IMR-90 (cell line): ENCODE measurements at regions not wholly inside any gene's neighbourhood (a gene's known extent, or its start where the extent isn't known, plus 50 kb on each side); places are given as distances from the start of the nearest gene placed in this dataset.

Experiments used
- ATAC-seq: fragments of 200-7000 bp; cut with Tn5 transposase; 2 replicates; pipeline ENCODE4 v1.9.1; 2020; ENCODE audit warnings: low read depth, mild to moderate bottlenecking, moderate library complexity
- BruUV-seq: library from RNA; stranded (reverse); fragments of 400-500 nt; replicated peaks from 2 replicates; lab custom pipeline; 2021; lab: Mats Ljungman, UMichigan
- CTCF ChIA-PET: fragments of 300-600 bp; formaldehyde crosslinking; extraction: SDS; loops from one replicate; lab custom pipeline; 2021; ENCODE audit warnings: antibody characterized with exemption; lab: Yijun Ruan, JAX
- POLR2A ChIA-PET: fragments of 300-600 bp; sonication (Branson Sonifier 250); formaldehyde crosslinking; loops from one replicate; lab custom pipeline; 2022; ENCODE audit warnings: antibody characterized with exemption; ENCODE audit not compliant: unreplicated experiment; lab: Charles Lee
- DNase-seq: peaks from one replicate; pipeline ENCODE4 v3.0.0; 2013
- H2AFZ ChIP-seq: replicated peaks from 2 replicates; pipeline ENCODE3; 2013; ENCODE audit warnings: low read length, mild to moderate bottlenecking; ENCODE audit not compliant: poor library complexity
- H2AK5ac ChIP-seq: 2 replicates; pipeline ENCODE4 v1.6.1; 2013; ENCODE audit warnings: low read depth, low read length, inconsistent platforms
- H2AK9ac ChIP-seq: replicated peaks from 2 replicates; pipeline ENCODE3; 2013; ENCODE audit warnings: mild to moderate bottlenecking, low read depth, low read length, moderate library complexity; ENCODE audit not compliant: poor library complexity
- H2BK120ac ChIP-seq: 2 replicates; pipeline ENCODE4 v1.6.1; 2013; ENCODE audit warnings: low read depth, low read length, inconsistent platforms
- H2BK15ac ChIP-seq: 3 replicates; pipeline ENCODE4 v1.6.1; 2013; ENCODE audit warnings: low read depth, low read length, inconsistent platforms
- H2BK20ac ChIP-seq: 2 replicates; pipeline ENCODE4 v1.6.1; 2013; ENCODE audit warnings: low read depth, mild to moderate bottlenecking, inconsistent platforms, low read length, moderate library complexity
- H2BK5ac ChIP-seq: 2 replicates; pipeline ENCODE4 v1.6.1; 2013; ENCODE audit warnings: mild to moderate bottlenecking, low read depth, low read length, inconsistent platforms; ENCODE audit not compliant: poor library complexity, severe bottlenecking
- H3K14ac ChIP-seq: replicated peaks from 2 replicates; pipeline ENCODE4 v1.6.1; 2013; ENCODE audit warnings: low read depth, low read length, inconsistent platforms
- H3K18ac ChIP-seq: 2 replicates; pipeline ENCODE4 v1.6.1; 2013; ENCODE audit warnings: low read depth, low read length, control low read depth
- H3K23ac ChIP-seq: 2 replicates; pipeline ENCODE4 v1.6.1; 2013; ENCODE audit warnings: low read depth, low read length, inconsistent platforms
- H3K27ac ChIP-seq: 2 replicates; pipeline ENCODE4 v1.5.1; 2013; ENCODE audit warnings: mild to moderate bottlenecking, control low read depth, low read length; ENCODE audit not compliant: insufficient read depth
- H3K27me3 ChIP-seq: 2 replicates; pipeline ENCODE4 v1.6.1; 2013; ENCODE audit warnings: low read length; ENCODE audit not compliant: control insufficient read depth, insufficient read depth
- H3K36me3 ChIP-seq: 2 replicates; pipeline ENCODE4 v1.6.1; 2013; ENCODE audit warnings: low read length, mixed read lengths; ENCODE audit not compliant: control insufficient read depth, insufficient read depth
- H3K4ac ChIP-seq: 2 replicates; pipeline ENCODE4 v1.6.1; 2013; ENCODE audit warnings: low read depth, low read length, inconsistent platforms
- H3K4me1 ChIP-seq: 2 replicates; pipeline ENCODE4 v1.6.1; 2013; ENCODE audit warnings: low read length, mixed read lengths; ENCODE audit not compliant: control insufficient read depth, insufficient read depth
- H3K4me2 ChIP-seq: 2 replicates; pipeline ENCODE4 v1.6.1; 2013; ENCODE audit warnings: low read depth, mild to moderate bottlenecking, control low read depth, low read length, moderate library complexity
- H3K4me3 ChIP-seq: 2 replicates; pipeline ENCODE4 v1.5.1; 2013; ENCODE audit warnings: low read depth, mild to moderate bottlenecking, control low read depth, low read length, moderate library complexity; ENCODE audit not compliant: insufficient read depth
- H3K56ac ChIP-seq: 2 replicates; pipeline ENCODE4 v1.6.1; 2013; ENCODE audit warnings: low read length, inconsistent platforms; ENCODE audit not compliant: insufficient read depth; ENCODE audit errors: extremely low read depth
- H3K79me1 ChIP-seq, 2 experiments: 2 replicates each; pipeline ENCODE4 v1.6.1; 2013; ENCODE audit warnings: low read length in 2 of 2, inconsistent platforms in 1 of 2, low read depth in 1 of 2
- H3K9ac ChIP-seq: 2 replicates; pipeline ENCODE4 v1.6.1; 2013; ENCODE audit warnings: low read depth, low read length, control low read depth
- H3K9me1 ChIP-seq: 2 replicates; pipeline ENCODE4 v1.6.1; 2013; ENCODE audit warnings: low read length, inconsistent platforms; ENCODE audit not compliant: insufficient read depth
- H3K9me3 ChIP-seq: 2 replicates; pipeline ENCODE4 v1.6.1; 2013; ENCODE audit warnings: low read length; ENCODE audit not compliant: control insufficient read depth, insufficient read depth
- H4K20me1 ChIP-seq: 2 replicates; pipeline ENCODE4 v1.6.1; 2013; ENCODE audit warnings: low read length, inconsistent platforms; ENCODE audit not compliant: insufficient read depth
- H4K5ac ChIP-seq: 2 replicates; pipeline ENCODE4 v1.6.1; 2013; ENCODE audit warnings: mild to moderate bottlenecking, low read depth, low read length, control low read depth
- H4K8ac ChIP-seq, 2 experiments: 2 replicates each; pipeline ENCODE4 v1.6.1; 2013; ENCODE audit warnings: low read depth in 2 of 2, low read length in 2 of 2, control low read depth in 1 of 2, inconsistent platforms in 1 of 2
- H4K91ac ChIP-seq: 2 replicates; pipeline ENCODE4 v1.6.1; 2013; ENCODE audit warnings: low read depth, low read length, inconsistent platforms; ENCODE audit not compliant: insufficient read depth
- BHLHE40 ChIP-seq: fragments of 150-350 bp; IDR thresholded peaks from 2 replicates; pipeline ENCODE4 v1.6.1; 2016; ENCODE audit warnings: mild to moderate bottlenecking, low read depth, low read length
- CEBPB ChIP-seq: IDR thresholded peaks from 2 replicates; pipeline ENCODE4 v1.6.1; 2012; ENCODE audit warnings: low read depth, low read length, improper control_type of control experiment
- CHD1 ChIP-seq: IDR thresholded peaks from 2 replicates; pipeline ENCODE4 v1.6.1; 2012; ENCODE audit warnings: low read depth, low read length, improper control_type of control experiment
- CTCF ChIP-seq: conservative IDR thresholded peaks from 2 replicates; pipeline ENCODE4 v1.5.1; 2012; ENCODE audit warnings: mild to moderate bottlenecking, low read depth, low read length, improper control_type of control experiment
- ELK1 ChIP-seq: fragments of 150-350 bp; IDR thresholded peaks from 2 replicates; pipeline ENCODE4 v1.6.1; 2016; ENCODE audit warnings: low read depth, mild to moderate bottlenecking, low read length, moderate library complexity, borderline replicate concordance
- FOS ChIP-seq: fragments of 150-350 bp; IDR thresholded peaks from 2 replicates; pipeline ENCODE4 v1.6.1; 2016; ENCODE audit warnings: low read depth, low read length
- MAFK ChIP-seq: IDR thresholded peaks from 2 replicates; pipeline ENCODE4 v1.6.1; 2012; ENCODE audit warnings: low read depth, low read length, improper control_type of control experiment
- MAZ ChIP-seq: IDR thresholded peaks from 2 replicates; pipeline ENCODE4 v1.6.1; 2012; ENCODE audit warnings: low read depth, mild to moderate bottlenecking, low read length, improper control_type of control experiment, moderate library complexity, borderline replicate concordance
- MXI1 ChIP-seq: IDR thresholded peaks from 2 replicates; pipeline ENCODE4 v1.6.1; 2012; ENCODE audit warnings: low read depth, mild to moderate bottlenecking, low read length, moderate library complexity, borderline replicate concordance
- NFE2L2 ChIP-seq: fragments of 150-350 bp; IDR thresholded peaks from 2 replicates; pipeline ENCODE4 v1.6.1; 2016; ENCODE audit warnings: low read depth, mild to moderate bottlenecking, low read length
- POLR2A ChIP-seq: IDR thresholded peaks from 2 replicates; pipeline ENCODE4 v1.6.1; 2012; ENCODE audit warnings: mild to moderate bottlenecking, low read depth, low read length
- RAD21 ChIP-seq: IDR thresholded peaks from 2 replicates; pipeline ENCODE4 v1.6.1; 2012; ENCODE audit warnings: low read length, improper control_type of control experiment
- RCOR1 ChIP-seq: IDR thresholded peaks from 2 replicates; pipeline ENCODE4 v1.6.1; 2012; ENCODE audit warnings: mild to moderate bottlenecking, low read length, improper control_type of control experiment; ENCODE audit not compliant: insufficient replicate concordance
- RFX5 ChIP-seq: IDR thresholded peaks from 2 replicates; pipeline ENCODE4 v1.8.0; 2012; ENCODE audit warnings: low read depth, mild to moderate bottlenecking, low read length, moderate library complexity
- SMC3 ChIP-seq: fragments of 150-350 bp; IDR thresholded peaks from 2 replicates; pipeline ENCODE4 v1.6.1; 2016; ENCODE audit warnings: low read depth, mild to moderate bottlenecking, antibody characterized with exemption, low read length, moderate library complexity
- USF2 ChIP-seq: fragments of 150-350 bp; IDR thresholded peaks from 2 replicates; pipeline ENCODE4 v1.6.1; 2017; ENCODE audit warnings: mild to moderate bottlenecking, antibody characterized with exemption, low read length, low read depth
- WGBS, 2 experiments: methylation state at CpG; one replicate each; pipeline versions ENCODE4 v1.1.5 to v1.1.7; 2013; ENCODE audit warnings: missing lambda C conversion rate in 2 of 2; ENCODE audit not compliant: insufficient read length in 1 of 2; ENCODE audit errors: extremely low coverage in 2 of 2; 5-methylcytosine and 5-hydroxymethylcytosine counted together
- dilution Hi-C: fragments of 300-500 bp; cut with HindIII; formaldehyde crosslinking; loops from one replicate; pipeline ENCODE4 v1.14.3; 2018; ENCODE audit warnings: low sequenced_read_pairs; ENCODE audit not compliant: unreplicated experiment
- in situ Hi-C: fragments of 300-500 bp; cut with MboI; formaldehyde crosslinking; loops from 3 replicates; pipeline ENCODE4 v1.14.3; 2019; ENCODE audit warnings: low sequenced_read_pairs, inconsistent platforms, mixed read lengths
- intact Hi-C: fragments of 100-400 bp; cut with micrococcal nuclease; formaldehyde crosslinking; loops from 2 replicates; pipeline ENCODE4 v1.10.0; 2022

DNA sequence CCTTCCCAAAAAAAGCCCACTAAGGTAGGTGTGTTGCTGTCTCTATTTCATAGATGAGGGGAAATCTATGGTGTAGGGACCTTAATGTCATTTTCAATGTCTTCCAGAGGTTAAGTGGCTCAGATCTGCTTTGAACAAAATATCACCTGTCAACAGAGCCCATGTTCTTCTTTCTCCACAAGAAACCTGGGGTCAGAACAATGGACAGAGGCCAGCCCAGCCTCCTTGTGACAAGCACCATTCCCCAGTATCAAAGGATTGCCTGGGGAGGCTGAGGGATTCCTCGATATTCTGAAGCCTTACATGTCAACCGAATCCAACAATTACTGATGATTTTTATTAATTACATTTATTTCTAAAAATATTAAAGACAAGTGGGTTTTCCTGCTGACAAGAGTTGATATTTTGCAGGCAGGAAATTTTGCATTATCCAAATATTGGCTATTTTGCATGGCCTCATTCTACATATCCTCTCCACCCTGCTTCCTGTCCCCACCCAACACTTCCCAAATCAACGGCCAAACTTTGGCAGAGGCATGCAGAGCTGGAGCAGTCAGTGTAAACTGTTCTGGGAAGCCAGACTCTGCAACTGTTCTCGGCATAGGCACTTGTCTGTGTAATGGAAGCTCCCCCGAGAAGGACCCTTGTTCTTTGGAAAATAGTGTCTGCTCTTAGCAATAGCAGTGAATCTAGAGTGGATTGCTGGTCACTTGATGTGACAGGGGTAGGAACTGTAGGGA is 281.5 kb downstream of the HS3ST3A1 start:
- POLR2A ChIA-PET: no interaction called here
- dilution Hi-C loops: no loop called here
- no peak overlapping the region for H4K91ac ChIP-seq

More for the DNA sequence above, 281.5 kb downstream of the HS3ST3A1 start:
- Histone ChIP-seq H4K5ac (no peak overlapping the region), H3K56ac (no peak overlapping the region), H2BK120ac (no peak overlapping the region), H3K9me1 (no peaks in the 10 kb centered on the region), H3K79me1 (no peaks in the 10 kb centered on the region), H3K36me3 (no peaks in the 10 kb centered on the region), H3K9ac (no peak overlapping the region), H4K8ac (no peak overlapping the region), H3K4me2 (no peak overlapping the region), H3K4me1 (no peaks in the 10 kb centered on the region), H3K4ac (no peak overlapping the region), H4K20me1 (no peaks in the 10 kb centered on the region), H3K4me3 (no peak overlapping the region), H2AK5ac (no peak overlapping the region), H2BK15ac (no peak overlapping the region), H3K27me3 (no peaks in the 10 kb centered on the region), H2AFZ (no peak overlapping the region), H2BK20ac (no peak overlapping the region), H2AK9ac (no peak overlapping the region), H3K9me3 (no peaks in the 10 kb centered on the region), H3K27ac (no peak overlapping the region), H2BK5ac (no peak overlapping the region), H3K14ac (no peak overlapping the region), H3K18ac (no peak overlapping the region), H3K23ac (no peak overlapping the region)
- CTCF ChIA-PET: no interaction called here
- intact Hi-C loops (no loop called here), in situ Hi-C loops (no loop called here)
- no TSS peak for BruUV-seq
- WGBS, 2 experiments: 38% methylated on average over 2 of the region's 5 CpGs; no CpG with 5 or more reads in 1 of the 2 experiments
- ATAC-seq (no peak), DNase-seq (no peak)
- TF ChIP-seq MAZ (no peak), FOS (no peak), SMC3 (no peak), MAFK (no peak), RFX5 (no peak), RAD21 (no peak), CTCF (no peak), RCOR1 (no peak), POLR2A (no peak), USF2 (no peak), NFE2L2 (no peak), MXI1 (no peak), BHLHE40 (no peak), ELK1 (no peak), CEBPB (no peak), CHD1 (no peak)
